ENCODE measurements at regions not wholly inside any gene's neighbourhood (a gene's known extent, or its start where the extent isn't known, plus 50 kb on each side); places are given as distances from the start of the nearest gene placed in this dataset.

DNA sequence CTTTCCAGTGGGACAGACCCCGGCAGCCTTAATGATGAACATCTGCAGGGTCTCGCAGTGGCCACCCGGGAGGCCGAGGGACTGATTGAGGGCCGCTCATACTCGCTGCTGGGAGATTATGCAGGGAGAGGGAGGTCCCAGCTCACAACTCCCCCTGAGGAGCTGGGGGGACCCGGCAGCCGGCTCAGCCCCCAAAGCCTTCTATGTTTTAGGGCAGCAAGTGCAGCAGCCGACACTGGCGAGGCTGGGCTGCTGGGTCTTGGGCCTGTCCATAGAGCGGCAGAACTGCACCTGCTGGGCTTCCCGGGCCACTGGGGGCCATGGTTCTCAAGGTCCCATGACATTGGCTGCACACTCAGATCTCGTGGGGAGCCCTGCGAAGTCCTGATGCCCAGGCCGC lies 110.7 kb downstream of the RFLNA start:
- no peaks in the 10 kb centered on the region for H3K27me3 ChIP-seq (ENCODE audit: insufficient read depth, low read length)
- H3K36me3 ChIP-seq (ENCODE audit: insufficient read depth, low read length): no peaks in the 10 kb centered on the region
- H3F3A ChIP-seq (ENCODE audit: insufficient read depth, low read length): no peaks in the 10 kb centered on the region
- H4K20me1 ChIP-seq (ENCODE audit: insufficient read depth, low read length): no peaks in the 10 kb centered on the region
- no peak overlapping the region for H3K4me3 ChIP-seq (ENCODE audit: low read depth, low read length, poor library complexity, severe bottlenecking)
- H3K9me2 ChIP-seq (ENCODE audit: low read depth, low read length): no peaks in the 10 kb centered on the region
- no peaks in the 10 kb centered on the region for H3K9me3 ChIP-seq (ENCODE audit: low read length)
- no peak overlapping the region for H2AFZ ChIP-seq (ENCODE audit: low read length)
- H3K4me2 ChIP-seq (ENCODE audit: low read length): no peak overlapping the region
- H3K27ac ChIP-seq (ENCODE audit: low read depth, low read length, poor library complexity, severe bottlenecking): no peak overlapping the region
- no peak overlapping the region for H3K9ac ChIP-seq (ENCODE audit: low read length)
- H3K4me1 ChIP-seq (ENCODE audit: insufficient read depth, low read length, severe bottlenecking): peaks cover 7% of the 10 kb centered on the region
- H3K79me2 ChIP-seq (ENCODE audit: insufficient read depth, low read length): no peaks in the 10 kb centered on the region
- TF ChIP-seq, protein P1, sequence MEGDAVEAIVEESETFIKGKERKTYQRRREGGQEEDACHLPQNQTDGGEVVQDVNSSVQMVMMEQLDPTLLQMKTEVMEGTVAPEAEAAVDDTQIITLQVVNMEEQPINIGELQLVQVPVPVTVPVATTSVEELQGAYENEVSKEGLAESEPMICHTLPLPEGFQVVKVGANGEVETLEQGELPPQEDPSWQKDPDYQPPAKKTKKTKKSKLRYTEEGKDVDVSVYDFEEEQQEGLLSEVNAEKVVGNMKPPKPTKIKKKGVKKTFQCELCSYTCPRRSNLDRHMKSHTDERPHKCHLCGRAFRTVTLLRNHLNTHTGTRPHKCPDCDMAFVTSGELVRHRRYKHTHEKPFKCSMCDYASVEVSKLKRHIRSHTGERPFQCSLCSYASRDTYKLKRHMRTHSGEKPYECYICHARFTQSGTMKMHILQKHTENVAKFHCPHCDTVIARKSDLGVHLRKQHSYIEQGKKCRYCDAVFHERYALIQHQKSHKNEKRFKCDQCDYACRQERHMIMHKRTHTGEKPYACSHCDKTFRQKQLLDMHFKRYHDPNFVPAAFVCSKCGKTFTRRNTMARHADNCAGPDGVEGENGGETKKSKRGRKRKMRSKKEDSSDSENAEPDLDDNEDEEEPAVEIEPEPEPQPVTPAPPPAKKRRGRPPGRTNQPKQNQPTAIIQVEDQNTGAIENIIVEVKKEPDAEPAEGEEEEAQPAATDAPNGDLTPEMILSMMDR (IDR thresholded peaks at IDR 0.05; ENCODE audit: low read length): no peak
- no peak for TF ChIP-seq EZH2 (IDR thresholded peaks at IDR 0.05; ENCODE audit: borderline replicate concordance, low read length)

DNA sequence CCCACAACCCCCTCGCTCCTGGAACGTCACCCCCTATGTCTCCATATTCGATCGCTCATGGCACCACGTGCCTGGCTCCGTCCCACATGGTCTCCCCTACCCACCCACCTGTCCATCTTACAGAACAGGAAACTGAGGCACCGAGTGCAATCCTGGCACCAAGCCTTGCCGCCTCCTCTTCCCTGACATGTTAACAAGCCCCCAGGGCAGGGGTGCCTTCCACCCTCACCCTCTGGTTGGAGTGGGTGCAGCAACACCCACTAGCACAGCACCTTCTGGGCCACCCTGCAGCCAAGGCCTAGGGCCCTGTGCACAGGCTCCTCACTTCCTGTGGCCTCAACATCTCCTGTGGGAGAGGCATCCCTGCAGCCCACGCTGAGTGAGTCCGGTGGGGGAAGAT lies 110.3 kb downstream of the RFLNA start:
- Histone ChIP-seq H3K9ac (ENCODE audit: low read length) (no peak overlapping the region), H3K9me2 (ENCODE audit: low read depth, low read length) (no peaks in the 10 kb centered on the region), H3K27ac (ENCODE audit: low read depth, low read length, poor library complexity, severe bottlenecking) (no peak overlapping the region), H3K27me3 (ENCODE audit: insufficient read depth, low read length) (no peaks in the 10 kb centered on the region), H3K9me3 (ENCODE audit: low read length) (no peaks in the 10 kb centered on the region), H3K36me3 (ENCODE audit: insufficient read depth, low read length) (no peaks in the 10 kb centered on the region), H2AFZ (ENCODE audit: low read length) (no peak overlapping the region), H4K20me1 (ENCODE audit: insufficient read depth, low read length) (no peaks in the 10 kb centered on the region), H3K4me2 (ENCODE audit: low read length) (no peak overlapping the region), H3F3A (ENCODE audit: insufficient read depth, low read length) (no peaks in the 10 kb centered on the region), H3K4me3 (ENCODE audit: low read depth, low read length, poor library complexity, severe bottlenecking) (no peak overlapping the region), H3K79me2 (ENCODE audit: insufficient read depth, low read length) (no peaks in the 10 kb centered on the region), H3K4me1 (ENCODE audit: insufficient read depth, low read length, severe bottlenecking) (peaks cover 7% of the 10 kb centered on the region)
- TF ChIP-seq, protein P1 (IDR thresholded peaks at IDR 0.05; ENCODE audit: low read length): no peak
- TF ChIP-seq EZH2 (IDR thresholded peaks at IDR 0.05; ENCODE audit: borderline replicate concordance, low read length): no peak

DNA sequence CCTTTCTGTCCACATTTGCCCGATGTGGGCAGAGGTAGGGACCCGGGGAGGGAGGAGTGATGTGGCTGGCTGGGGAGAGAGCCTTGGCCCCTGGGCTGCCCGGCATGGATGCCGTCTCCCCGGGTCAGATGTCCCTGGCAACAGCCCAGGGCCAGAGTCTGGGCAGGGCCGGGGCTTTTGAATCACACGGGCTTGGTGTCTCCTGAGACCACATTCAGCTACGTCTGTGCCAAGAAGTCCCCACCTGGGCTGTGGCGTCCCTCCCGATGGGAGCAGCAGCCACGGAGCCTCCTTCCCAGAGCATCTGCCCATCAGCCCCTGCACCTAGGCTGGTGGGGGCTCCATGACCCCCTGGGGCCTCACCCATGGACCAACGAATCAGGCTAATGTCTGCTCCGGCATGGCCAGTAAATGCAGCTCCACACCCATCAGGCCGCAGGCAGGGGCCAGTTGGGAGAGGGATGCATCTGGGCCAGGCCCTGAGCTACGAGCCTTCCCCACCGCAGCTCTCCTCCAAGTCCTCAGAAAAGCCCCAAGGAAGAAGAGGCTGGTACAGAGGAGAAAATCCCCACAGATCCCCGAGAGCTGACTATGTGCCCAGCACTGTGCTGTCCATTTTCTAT lies 109.4 kb downstream of the RFLNA start:
- no peak for TF ChIP-seq EZH2 (IDR thresholded peaks at IDR 0.05; ENCODE audit: borderline replicate concordance, low read length)
- TF ChIP-seq, protein P1 (IDR thresholded peaks at IDR 0.05; ENCODE audit: low read length): no peak
- Histone ChIP-seq H3K36me3 (ENCODE audit: insufficient read depth, low read length) (no peaks in the 10 kb centered on the region), H3K27me3 (ENCODE audit: insufficient read depth, low read length) (no peaks in the 10 kb centered on the region), H2AFZ (ENCODE audit: low read length) (no peak overlapping the region), H3F3A (ENCODE audit: insufficient read depth, low read length) (no peaks in the 10 kb centered on the region), H3K9ac (ENCODE audit: low read length) (no peak overlapping the region), H3K79me2 (ENCODE audit: insufficient read depth, low read length) (no peaks in the 10 kb centered on the region), H3K4me1 (ENCODE audit: insufficient read depth, low read length, severe bottlenecking) (peaks cover 13% of the 10 kb centered on the region), H4K20me1 (ENCODE audit: insufficient read depth, low read length) (no peaks in the 10 kb centered on the region), H3K4me3 (ENCODE audit: low read depth, low read length, poor library complexity, severe bottlenecking) (no peak overlapping the region), H3K9me3 (ENCODE audit: low read length) (no peaks in the 10 kb centered on the region), H3K4me2 (ENCODE audit: low read length) (no peak overlapping the region), H3K9me2 (ENCODE audit: low read depth, low read length) (no peaks in the 10 kb centered on the region), H3K27ac (ENCODE audit: low read depth, low read length, poor library complexity, severe bottlenecking) (no peak overlapping the region)
